Activated B cell treated with CpG ODN at 0.5 μM for 24 hours (primary cell): ENCODE measurements at regions not wholly inside any gene's neighbourhood (a gene's known extent, or its start where the extent isn't known, plus 50 kb on each side); places are given as distances from the start of the nearest gene placed in this dataset.
"Not testable (repeated sequence)": the region's sequence is repeated elsewhere in the genome, so short reads cannot be mapped to it uniquely, and the experiment has no call there.

Experiments used
- ATAC-seq: fragments of 200-7000 bp; cut with Tn5 transposase; one replicate; pipeline ENCODE4 v1.10.0; 2021; ENCODE audit warnings: low read depth, mild to moderate bottlenecking, moderate library complexity
- CTCF ChIA-PET: fragments of 350-600 bp; sonication (Branson Sonifier 250); formaldehyde crosslinking; loops from one replicate; lab custom pipeline; 2021; ENCODE audit warnings: antibody characterized with exemption; lab: Charles Lee
- POLR2A ChIA-PET: fragments of 350-600 bp; sonication (Branson Sonifier 250); formaldehyde crosslinking; loops from one replicate; lab custom pipeline; 2021; ENCODE audit warnings: antibody characterized with exemption; lab: Charles Lee
- DNase-seq: peaks from one replicate; pipeline ENCODE4 v3.0.0; 2022
- H3K27ac Mint-ChIP-seq: one replicate; pipeline ENCODE4 v1.8.0; 2020; ENCODE audit warnings: mixed read lengths
- H3K27me3 Mint-ChIP-seq: one replicate; pipeline ENCODE4 v1.8.0; 2021; ENCODE audit warnings: mixed read lengths
- H3K36me3 Mint-ChIP-seq: one replicate; pipeline ENCODE4 v1.8.0; 2021; ENCODE audit warnings: low read depth, mixed read lengths
- H3K4me1 Mint-ChIP-seq: one replicate; pipeline ENCODE4 v1.8.0; 2021; ENCODE audit warnings: mixed read lengths
- H3K4me3 Mint-ChIP-seq: one replicate; pipeline ENCODE4 v1.8.0; 2020; ENCODE audit warnings: mild to moderate bottlenecking, mixed read lengths
- H3K9me3 Mint-ChIP-seq: one replicate; pipeline ENCODE4 v1.8.0; 2020; ENCODE audit warnings: mixed read lengths
- CTCF ChIP-seq: fragments of 200-600 bp; IDR thresholded peaks from one replicate; pipeline ENCODE4 v1.8.0; 2022; ENCODE audit warnings: antibody characterized with exemption, mild to moderate bottlenecking
- intact Hi-C: fragments of 100-400 bp; cut with micrococcal nuclease; formaldehyde crosslinking; loops from one replicate; pipeline ENCODE4 v1.15.1; 2024

DNA sequence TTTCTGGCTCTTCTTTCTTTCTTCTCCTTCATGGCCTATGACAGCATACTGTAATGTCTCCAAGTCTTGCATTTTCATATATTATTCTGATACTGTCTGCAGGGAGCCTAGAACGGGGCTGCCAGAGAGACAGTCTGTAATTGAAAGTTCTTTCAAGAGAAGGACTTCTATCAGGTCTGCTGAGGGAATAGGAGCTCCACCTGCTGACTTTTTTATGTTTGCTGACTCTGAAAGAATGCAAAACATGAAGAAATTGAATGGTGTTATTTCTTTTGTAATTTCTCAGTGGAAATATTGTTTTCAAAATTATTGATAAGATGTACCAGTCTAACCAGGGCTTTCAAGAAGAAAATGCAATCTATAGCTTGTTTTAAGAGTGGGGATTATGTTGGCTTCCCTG lies 121.9 kb upstream of the RFX3 start:
- DNase-seq: no peak
- intact Hi-C loops: loop anchor here (1.0 to 2.0 kb wide), 2 partner anchors 13 to 180 kb away; no protein-coding TSS in a partner anchor
- POLR2A ChIA-PET: no interaction called here

DNA sequence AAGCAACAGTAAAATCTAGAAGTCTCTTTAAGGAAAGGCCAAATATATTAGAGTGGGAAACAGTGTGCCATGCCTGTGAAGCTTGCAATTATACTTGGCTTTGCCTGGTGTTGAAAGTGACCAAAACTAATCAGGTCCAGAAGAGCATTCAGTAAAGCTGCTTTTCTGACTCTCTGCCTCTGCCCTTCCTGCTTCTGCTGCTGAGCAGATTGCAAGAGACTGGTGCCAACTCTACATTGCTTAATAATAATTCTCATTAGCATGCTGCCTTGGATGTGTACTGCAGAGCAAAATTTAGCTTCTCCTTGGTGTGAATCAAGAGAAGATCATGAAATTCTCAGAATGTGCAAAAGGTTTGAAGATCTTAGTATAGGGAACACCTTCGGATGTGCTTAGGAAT lies 120.4 kb upstream of the RFX3 start:
- ATAC-seq: no peak
- no peaks in the 10 kb centered on the region for H3K9me3 Mint-ChIP-seq
- H3K27ac Mint-ChIP-seq: no peak overlapping the region
- no peaks in the 10 kb centered on the region for H3K4me1 Mint-ChIP-seq
- ChIA-PET CTCF (interaction anchor here (1.1 kb wide), 1 partner anchor 119 kb away, joined by 3 read pairs; no protein-coding TSS in a partner anchor), POLR2A (no interaction called here)
- H3K4me3 Mint-ChIP-seq: no peak overlapping the region
- H3K27me3 Mint-ChIP-seq: no peaks in the 10 kb centered on the region
- DNase-seq: no peak
- H3K36me3 Mint-ChIP-seq: no peaks in the 10 kb centered on the region
- no peak for TF ChIP-seq CTCF
- intact Hi-C loops: no loop called here

More for the DNA sequence above, 121.9 kb upstream of the RFX3 start:
- CTCF ChIA-PET: interaction anchor here (1.4 kb wide), 1 partner anchor 179 kb away, joined by 3 read pairs; no protein-coding TSS in a partner anchor
- H3K27me3 Mint-ChIP-seq: no peaks in the 10 kb centered on the region
- no peaks in the 10 kb centered on the region for H3K9me3 Mint-ChIP-seq
- TF ChIP-seq CTCF: no peak
- no peak overlapping the region for H3K27ac Mint-ChIP-seq
- H3K36me3 Mint-ChIP-seq: no peaks in the 10 kb centered on the region
- no peak overlapping the region for H3K4me3 Mint-ChIP-seq
- ATAC-seq: no peak
- no peaks in the 10 kb centered on the region for H3K4me1 Mint-ChIP-seq

DNA sequence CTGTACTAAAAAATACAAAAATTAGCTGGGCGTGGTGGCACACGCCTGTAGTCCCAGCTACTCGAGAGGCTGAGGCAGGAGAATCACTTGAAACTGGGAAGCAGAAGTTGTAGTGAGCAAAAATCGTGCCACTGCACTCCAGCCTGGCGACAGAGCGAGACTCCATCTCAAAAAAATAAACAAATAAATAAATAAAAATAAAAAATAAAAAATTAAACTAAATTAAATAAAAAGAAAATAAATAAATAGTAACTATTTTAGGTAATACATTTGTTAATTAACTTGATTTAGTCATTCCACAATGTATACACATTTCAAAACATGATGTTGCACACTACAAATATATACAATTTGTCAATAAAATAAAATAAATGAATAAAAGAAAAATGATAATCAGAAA lies 116.3 kb upstream of the RFX3 start:
- H3K4me3 Mint-ChIP-seq, H3K36me3 Mint-ChIP-seq, DNase-seq, POLR2A ChIA-PET, CTCF ChIA-PET, H3K27ac Mint-ChIP-seq, H3K9me3 Mint-ChIP-seq, intact Hi-C loops, H3K27me3 Mint-ChIP-seq, H3K4me1 Mint-ChIP-seq, ATAC-seq: not testable (repeated sequence)

DNA sequence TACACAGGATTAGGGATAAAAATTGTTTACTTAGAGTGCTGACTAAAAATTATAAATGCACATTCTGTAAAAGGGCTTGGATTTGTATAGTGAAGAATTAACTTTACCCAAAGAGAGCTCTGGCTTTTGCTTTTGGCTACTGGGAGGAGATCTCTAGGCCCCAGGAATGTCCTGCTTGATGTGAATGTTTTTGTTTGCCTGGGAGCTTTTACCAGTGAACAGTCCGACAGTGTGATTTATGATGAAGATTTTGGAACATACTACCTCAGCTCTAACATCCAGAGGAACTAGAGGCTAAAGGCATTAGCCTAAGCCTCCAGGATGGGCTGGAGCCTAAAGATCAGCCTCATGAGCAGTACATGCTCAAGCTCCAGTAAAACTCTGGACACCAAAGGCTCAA lies 103.7 kb upstream of the RFX3 start:
- Mint-ChIP-seq H3K4me3 (no peak overlapping the region), H3K9me3 (peaks cover 5% of the 10 kb centered on the region), H3K4me1 (no peaks in the 10 kb centered on the region), H3K27me3 (no peaks in the 10 kb centered on the region), H3K36me3 (peaks cover 5% of the 10 kb centered on the region), H3K27ac (no peak overlapping the region)
- ATAC-seq (no peak), DNase-seq (no peak)
- CTCF ChIA-PET: no interaction called here
- intact Hi-C loops: no loop called here
- POLR2A ChIA-PET: no interaction called here
- no peak for TF ChIP-seq CTCF

- DNase-seq (no peak), ATAC-seq (no peak)
- intact Hi-C loops: no loop called here
- no peak overlapping the region for H3K4me3 Mint-ChIP-seq
- H3K9me3 Mint-ChIP-seq: peaks cover 5% of the 10 kb centered on the region
- POLR2A ChIA-PET: interaction anchor here (1.4 kb wide), 1 partner anchor 102 kb away, joined by 3 read pairs; no protein-coding TSS in a partner anchor
- H3K27ac Mint-ChIP-seq: no peak overlapping the region
- CTCF ChIA-PET: no interaction called here
- H3K4me1 Mint-ChIP-seq: no peaks in the 10 kb centered on the region
- H3K27me3 Mint-ChIP-seq: no peaks in the 10 kb centered on the region
- no peak for TF ChIP-seq CTCF
- peaks cover 5% of the 10 kb centered on the region for H3K36me3 Mint-ChIP-seq
Measured at GRCh38 chr9:3628239-3628638, 102.4 kb upstream of the RFX3 start.

GRCh38 chr9:3608011-3608410 lies 82.2 kb upstream of the RFX3 start:
- no peak for TF ChIP-seq CTCF
- H3K4me1 Mint-ChIP-seq: peaks cover 11% of the 10 kb centered on the region
- ChIA-PET CTCF (no interaction called here), POLR2A (no interaction called here)
- intact Hi-C loops: loop anchor here (5.0 kb wide), 1 partner anchor 81 kb away; the partner anchor contains the start of gene RFX3
- H3K4me3 Mint-ChIP-seq: no peak overlapping the region
- H3K9me3 Mint-ChIP-seq: no peaks in the 10 kb centered on the region
- no peaks in the 10 kb centered on the region for H3K27me3 Mint-ChIP-seq
- no peak overlapping the region for H3K27ac Mint-ChIP-seq
- peak; percentile 50 for ATAC-seq
- no peak for DNase-seq
- H3K36me3 Mint-ChIP-seq: no peaks in the 10 kb centered on the region
